Testis (tissue), 2 donors: ENCODE measurements at regions not wholly inside any gene's neighbourhood (a gene's known extent, or its start where the extent isn't known, plus 50 kb on each side); places are given as distances from the start of the nearest gene placed in this dataset.

Source experiments
- CTCF ChIP-seq, 3 experiments: fragments of 450-650 bp in 2 of 3; fragments of 200-600 bp in 1 of 3; sonication (generic) in 1 of 3; IDR thresholded peaks; one replicate each; pipeline ENCODE4 v1.5.1; 2016 to 2019; ENCODE audit warnings: antibody characterized with exemption in 3 of 3, mild to moderate bottlenecking in 2 of 3, moderate library complexity in 1 of 3
- POLR2A ChIP-seq: fragments of 450-650 bp; IDR thresholded peaks from one replicate; pipeline ENCODE4 v1.6.1; 2017; ENCODE audit warnings: antibody characterized with exemption, mild to moderate bottlenecking, moderate library complexity

GRCh38 chr14:23805761-23806160 lies 147.8 kb upstream of the DHRS4 start:
- no peak for TF ChIP-seq CTCF (IDR thresholded peaks at IDR 0.05)
- TF ChIP-seq POLR2A, result no peak
